Activated CD8-positive, alpha-beta T cell treated with anti-CD3 and anti-CD28 coated beads, Interleukin-2, amount 10 ng/mL, durations not matched to agents 7 days and 5 days (primary cell): ENCODE measurements at regions not wholly inside any gene's neighbourhood (a gene's known extent, or its start where the extent isn't known, plus 50 kb on each side); places are given as distances from the start of the nearest gene placed in this dataset.

Experiments
- ATAC-seq: fragments of 150-1000 bp; cut with Tn5 transposase; one replicate; pipeline ENCODE4 v1.10.0; 2021; ENCODE audit warnings: moderate library complexity
- CTCF ChIA-PET: fragments of 350-600 bp; sonication (Branson Sonifier 250); formaldehyde crosslinking; loops from one replicate; lab custom pipeline; 2021; ENCODE audit warnings: antibody characterized with exemption; lab: Charles Lee
- POLR2A ChIA-PET: fragments of 350-600 bp; sonication (Branson Sonifier 250); formaldehyde crosslinking; loops from one replicate; lab custom pipeline; 2021; ENCODE audit warnings: antibody characterized with exemption; lab: Charles Lee
- DNase-seq: peaks from one replicate; pipeline ENCODE4 v3.0.0-alpha.2; 2020
- H3K27ac Mint-ChIP-seq: one replicate; pipeline ENCODE4 v1.8.0; 2021; ENCODE audit warnings: mild to moderate bottlenecking, mixed read lengths
- H3K27me3 Mint-ChIP-seq: one replicate; pipeline ENCODE4 v1.8.0; 2021; ENCODE audit warnings: low read depth, mixed read lengths
- H3K36me3 Mint-ChIP-seq: one replicate; pipeline ENCODE4 v1.8.0; 2021; ENCODE audit warnings: low read depth, mixed read lengths
- H3K4me1 Mint-ChIP-seq: one replicate; pipeline ENCODE4 v1.8.0; 2021; ENCODE audit warnings: low read depth, mixed read lengths
- H3K4me3 Mint-ChIP-seq: one replicate; pipeline ENCODE4 v1.8.0; 2021; ENCODE audit warnings: mild to moderate bottlenecking, mixed read lengths
- H3K9me3 Mint-ChIP-seq: one replicate; pipeline ENCODE4 v1.8.0; 2022; ENCODE audit warnings: mixed read lengths; ENCODE audit not compliant: insufficient read depth

DNA sequence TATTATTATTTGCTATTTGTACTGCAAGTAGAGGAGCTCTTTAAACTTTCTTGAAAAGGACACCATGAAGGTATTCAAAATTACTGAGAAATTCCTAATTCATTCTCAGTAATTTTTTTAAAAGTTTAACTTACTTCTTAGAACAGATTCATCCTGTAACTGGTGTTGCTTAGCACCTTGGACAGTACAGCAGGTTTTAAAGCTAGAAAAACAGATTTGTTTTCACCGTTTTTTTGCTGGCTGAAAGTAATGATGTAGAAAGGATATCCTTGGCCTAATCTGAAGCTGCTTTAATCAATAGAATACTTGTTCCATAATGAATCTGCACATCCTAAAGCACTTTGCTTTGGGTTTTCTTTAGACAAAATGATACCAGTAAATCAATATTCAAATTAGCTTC, 142.5 kb upstream of the TRAM1L1 start:
- Mint-ChIP-seq H3K9me3 (no peaks in the 10 kb centered on the region), H3K27me3 (no peaks in the 10 kb centered on the region), H3K4me1 (no peaks in the 10 kb centered on the region), H3K27ac (no peak overlapping the region), H3K36me3 (no peaks in the 10 kb centered on the region), H3K4me3 (no peak overlapping the region)
- DNase-seq (no peak), ATAC-seq (no peak)
- CTCF ChIA-PET, result no interaction called here
- POLR2A ChIA-PET, result no interaction called here

- ChIA-PET CTCF (no interaction called here), POLR2A (no interaction called here)
- ATAC-seq, result no peak
- no peaks in the 10 kb centered on the region for H3K36me3 Mint-ChIP-seq
- no peak overlapping the region for H3K27ac Mint-ChIP-seq
- H3K9me3 Mint-ChIP-seq, result no peaks in the 10 kb centered on the region
- H3K4me1 Mint-ChIP-seq, result no peaks in the 10 kb centered on the region
- DNase-seq, result no peak
- no peak overlapping the region for H3K4me3 Mint-ChIP-seq
- H3K27me3 Mint-ChIP-seq, result no peaks in the 10 kb centered on the region
These were observed 154.1 kb upstream of the TRAM1L1 start for GRCh38 chr4:117239434-117239833.

GRCh38 chr4:117249333-117249732, 164.0 kb upstream of the TRAM1L1 start:
- Mint-ChIP-seq H3K36me3 (no peaks in the 10 kb centered on the region), H3K9me3 (no peaks in the 10 kb centered on the region), H3K27me3 (no peaks in the 10 kb centered on the region), H3K4me3 (no peak overlapping the region), H3K27ac (no peak overlapping the region), H3K4me1 (no peaks in the 10 kb centered on the region)
- ChIA-PET CTCF (no interaction called here), POLR2A (no interaction called here)
- ATAC-seq (no peak), DNase-seq (no peak)

DNA sequence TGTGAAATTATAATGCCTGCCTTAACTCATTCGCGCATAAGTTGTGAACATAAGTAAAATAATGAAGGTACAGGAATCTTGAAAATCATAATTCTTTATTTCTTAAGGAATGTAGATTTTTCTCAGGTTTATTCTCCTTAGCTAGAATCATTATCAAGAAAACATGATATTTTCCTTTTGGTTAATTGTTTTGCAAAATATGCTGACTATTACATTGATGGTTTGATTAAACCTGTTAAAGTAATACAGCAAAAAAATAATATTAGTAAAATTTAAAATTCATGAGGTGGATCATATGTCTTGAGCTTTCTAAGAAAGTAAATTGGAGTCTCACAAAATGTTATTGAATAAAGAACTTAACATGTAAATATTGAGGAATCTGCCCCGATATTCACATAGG, 178.7 kb upstream of the TRAM1L1 start:
- Mint-ChIP-seq H3K27ac (no peak overlapping the region), H3K9me3 (peaks cover 4% of the 10 kb centered on the region), H3K27me3 (no peaks in the 10 kb centered on the region), H3K4me1 (no peaks in the 10 kb centered on the region), H3K4me3 (no peak overlapping the region), H3K36me3 (no peaks in the 10 kb centered on the region)
- ChIA-PET POLR2A (no interaction called here), CTCF (no interaction called here)
- ATAC-seq (no peak), DNase-seq (no peak)

DNA sequence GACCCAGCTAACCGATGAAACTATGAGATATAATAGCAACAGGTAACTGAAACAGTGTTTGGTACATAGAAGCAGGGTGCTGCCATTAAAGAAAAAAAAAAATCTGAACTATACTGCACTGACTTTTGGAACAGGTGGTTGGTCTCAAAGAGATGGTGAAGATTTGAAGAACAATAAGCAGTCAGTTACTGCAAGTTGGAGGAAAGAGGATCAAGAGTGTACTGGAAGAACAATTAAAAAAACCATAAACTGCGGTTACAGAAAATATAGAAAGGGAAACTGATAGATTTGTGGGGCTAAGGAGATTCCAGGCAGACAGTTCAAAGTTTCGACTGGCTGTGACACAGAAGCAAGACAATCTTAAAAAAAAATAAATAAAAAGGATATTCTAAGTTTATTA, 181.9 kb upstream of the TRAM1L1 start:
- Mint-ChIP-seq H3K27me3 (no peaks in the 10 kb centered on the region), H3K36me3 (no peaks in the 10 kb centered on the region), H3K4me1 (no peaks in the 10 kb centered on the region), H3K4me3 (no peak overlapping the region), H3K27ac (no peak overlapping the region), H3K9me3 (peaks cover 4% of the 10 kb centered on the region)
- DNase-seq, result no peak
- ATAC-seq, result no peak
- ChIA-PET CTCF (no interaction called here), POLR2A (no interaction called here)

DNA sequence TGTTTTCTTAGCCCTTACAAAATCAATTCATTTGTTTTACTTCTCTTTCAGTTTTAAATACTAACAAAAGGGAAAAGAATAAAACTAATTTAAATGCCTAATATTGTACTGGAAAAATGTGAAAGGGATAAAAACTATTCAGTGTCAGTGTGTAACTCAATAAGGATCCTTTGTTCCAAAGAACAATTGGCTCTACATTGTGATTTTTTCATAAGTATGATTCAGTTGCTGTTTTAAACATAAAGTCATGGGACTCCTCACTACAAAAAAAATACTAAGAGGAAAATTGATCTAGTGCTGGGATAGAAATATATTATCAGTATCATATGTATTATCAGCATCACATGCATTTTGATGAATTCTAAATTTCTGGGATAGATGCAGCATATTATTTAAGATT, 199.4 kb upstream of the TRAM1L1 start:
- Mint-ChIP-seq H3K27me3 (no peaks in the 10 kb centered on the region), H3K4me3 (no peak overlapping the region), H3K9me3 (no peaks in the 10 kb centered on the region), H3K4me1 (no peaks in the 10 kb centered on the region), H3K27ac (no peak overlapping the region), H3K36me3 (no peaks in the 10 kb centered on the region)
- DNase-seq (no peak), ATAC-seq (no peak)
- POLR2A ChIA-PET, result no interaction called here
- CTCF ChIA-PET, result no interaction called here

GRCh38 chr4:117293784-117294183, 208.4 kb upstream of the TRAM1L1 start:
- Mint-ChIP-seq H3K27ac (no peak overlapping the region), H3K4me3 (no peak overlapping the region), H3K27me3 (no peaks in the 10 kb centered on the region), H3K36me3 (no peaks in the 10 kb centered on the region), H3K9me3 (no peaks in the 10 kb centered on the region), H3K4me1 (no peaks in the 10 kb centered on the region)
- ATAC-seq (no peak), DNase-seq (no peak)
- ChIA-PET POLR2A (no interaction called here), CTCF (no interaction called here)

DNA sequence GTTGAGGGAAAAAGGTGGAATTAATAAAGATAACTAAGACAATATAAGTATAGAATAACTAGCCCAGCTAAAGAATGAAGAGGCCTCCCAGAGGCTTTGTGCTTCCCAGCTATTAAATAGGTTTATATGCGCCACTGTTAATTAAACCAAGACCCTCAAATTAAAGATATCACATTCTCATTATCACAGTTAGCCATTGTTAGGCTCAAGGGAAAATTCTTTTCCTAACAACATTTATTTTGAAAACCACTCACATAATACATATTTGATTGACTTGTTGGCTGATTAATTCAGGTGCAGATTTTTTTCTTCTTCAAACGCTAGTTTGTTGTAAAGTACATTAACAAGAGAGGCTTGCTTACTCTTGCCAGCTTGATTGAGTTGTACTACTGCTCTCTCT, 216.8 kb upstream of the TRAM1L1 start:
- Mint-ChIP-seq H3K9me3 (no peaks in the 10 kb centered on the region), H3K36me3 (no peaks in the 10 kb centered on the region), H3K4me1 (no peaks in the 10 kb centered on the region), H3K4me3 (no peak overlapping the region), H3K27ac (no peak overlapping the region), H3K27me3 (no peaks in the 10 kb centered on the region)
- ChIA-PET CTCF (no interaction called here), POLR2A (no interaction called here)
- no peak for DNase-seq
- ATAC-seq, result no peak

GRCh38 chr4:117311215-117311614, 225.8 kb upstream of the TRAM1L1 start:
- no peaks in the 10 kb centered on the region for H3K9me3 Mint-ChIP-seq
- no peak overlapping the region for H3K27ac Mint-ChIP-seq
- H3K4me3 Mint-ChIP-seq, result no peak overlapping the region
- ChIA-PET CTCF (no interaction called here), POLR2A (no interaction called here)
- no peaks in the 10 kb centered on the region for H3K4me1 Mint-ChIP-seq
- H3K36me3 Mint-ChIP-seq, result no peaks in the 10 kb centered on the region
- ATAC-seq (no peak), DNase-seq (no peak)
- H3K27me3 Mint-ChIP-seq, result no peaks in the 10 kb centered on the region

GRCh38 chr4:117311989-117312388, 226.6 kb upstream of the TRAM1L1 start:
- Mint-ChIP-seq H3K4me3 (no peak overlapping the region), H3K9me3 (no peaks in the 10 kb centered on the region)
- CTCF ChIA-PET, result no interaction called here

DNA sequence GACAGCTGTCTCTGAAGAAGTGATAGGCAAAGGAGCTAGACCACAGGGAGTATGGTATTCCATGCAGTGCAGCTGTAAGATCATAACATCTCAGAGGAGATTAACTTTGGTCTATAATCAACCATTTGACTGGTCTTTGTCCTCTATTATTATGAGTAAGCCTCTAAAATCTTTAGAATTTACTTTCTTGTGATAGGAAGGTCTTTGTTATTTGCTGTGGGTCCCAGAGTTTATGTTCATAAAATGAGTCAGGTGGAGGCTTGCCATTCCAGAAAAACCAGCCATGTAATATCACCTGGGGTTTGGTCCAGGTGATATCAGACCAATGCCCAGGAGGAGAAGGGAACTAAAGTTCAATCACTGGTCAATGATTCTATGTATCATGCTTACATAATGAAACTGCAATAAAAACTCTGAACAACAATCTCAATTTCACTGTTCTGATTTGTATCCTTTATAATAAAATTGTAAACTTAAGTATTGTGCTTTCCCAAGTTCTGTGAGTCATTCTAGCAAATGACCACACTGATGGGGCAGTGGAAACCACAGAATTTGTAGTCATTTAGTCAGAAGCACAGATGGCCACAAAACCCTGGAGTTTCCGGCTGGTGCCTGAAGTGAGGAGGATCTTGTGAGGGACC, 239.6 kb upstream of the TRAM1L1 start:
- Mint-ChIP-seq H3K4me3 (no peak overlapping the region), H3K4me1 (no peaks in the 10 kb centered on the region), H3K27me3 (no peaks in the 10 kb centered on the region), H3K27ac (no peak overlapping the region), H3K9me3 (no peaks in the 10 kb centered on the region), H3K36me3 (no peaks in the 10 kb centered on the region)
- ChIA-PET CTCF (no interaction called here), POLR2A (no interaction called here)
- DNase-seq (no peak), ATAC-seq (no peak)

More at GRCh38 chr4:117311989-117312388, 226.6 kb upstream of the TRAM1L1 start:
- Mint-ChIP-seq H3K36me3 (no peaks in the 10 kb centered on the region), H3K27ac (no peak overlapping the region), H3K27me3 (no peaks in the 10 kb centered on the region), H3K4me1 (no peaks in the 10 kb centered on the region)
- ATAC-seq, result no peak
- POLR2A ChIA-PET, result no interaction called here
- no peak for DNase-seq

- POLR2A ChIA-PET, result no interaction called here
- ATAC-seq (no peak), DNase-seq (no peak)
- H3K36me3 Mint-ChIP-seq, result no peaks in the 10 kb centered on the region
- no peaks in the 10 kb centered on the region for H3K27me3 Mint-ChIP-seq
- no peaks in the 10 kb centered on the region for H3K4me1 Mint-ChIP-seq
- H3K9me3 Mint-ChIP-seq, result no peaks in the 10 kb centered on the region
- no peak overlapping the region for H3K4me3 Mint-ChIP-seq
- no peak overlapping the region for H3K27ac Mint-ChIP-seq
- CTCF ChIA-PET, result no interaction called here
These were observed 240.7 kb upstream of the TRAM1L1 start for GRCh38 chr4:117326091-117326490.

DNA sequence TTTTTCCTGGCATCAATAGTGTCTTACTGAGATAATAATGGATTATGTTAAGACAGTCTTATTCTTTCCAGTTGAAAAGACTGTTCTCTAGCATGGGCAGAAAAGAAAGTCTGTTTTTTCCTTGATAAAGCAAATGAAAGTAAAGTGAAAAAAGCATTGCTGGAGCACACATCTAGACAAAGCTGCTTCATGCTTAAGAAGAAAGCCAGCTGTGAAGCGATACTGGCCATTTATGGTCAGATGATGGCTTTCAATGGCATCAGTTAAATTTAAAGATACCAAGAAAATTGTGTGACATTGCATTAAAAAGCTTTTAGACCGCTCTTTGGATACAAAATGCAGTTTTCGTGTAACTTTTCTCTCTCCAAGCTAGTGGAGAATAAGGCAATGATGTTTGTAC, 242.1 kb upstream of the TRAM1L1 start:
- no peak overlapping the region for H3K4me3 Mint-ChIP-seq
- POLR2A ChIA-PET, result no interaction called here

More for the DNA sequence above, 242.1 kb upstream of the TRAM1L1 start:
- no peaks in the 10 kb centered on the region for H3K36me3 Mint-ChIP-seq
- CTCF ChIA-PET, result no interaction called here
- no peak for ATAC-seq
- H3K9me3 Mint-ChIP-seq, result no peaks in the 10 kb centered on the region
- H3K27ac Mint-ChIP-seq, result no peak overlapping the region
- H3K27me3 Mint-ChIP-seq, result no peaks in the 10 kb centered on the region
- no peaks in the 10 kb centered on the region for H3K4me1 Mint-ChIP-seq
- no peak for DNase-seq
